GM18870 (cell line): ENCODE measurements at regions not wholly inside any gene's neighbourhood (a gene's known extent, or its start where the extent isn't known, plus 50 kb on each side); places are given as distances from the start of the nearest gene placed in this dataset.

ENCODE experiments used
- ATAC-seq: cut with Tn5 transposase; IDR thresholded peaks from one replicate; pipeline ENCODE4 v1.9.1; 2021; ENCODE audit warnings: moderate library complexity; ENCODE audit not compliant: unreplicated experiment

DNA sequence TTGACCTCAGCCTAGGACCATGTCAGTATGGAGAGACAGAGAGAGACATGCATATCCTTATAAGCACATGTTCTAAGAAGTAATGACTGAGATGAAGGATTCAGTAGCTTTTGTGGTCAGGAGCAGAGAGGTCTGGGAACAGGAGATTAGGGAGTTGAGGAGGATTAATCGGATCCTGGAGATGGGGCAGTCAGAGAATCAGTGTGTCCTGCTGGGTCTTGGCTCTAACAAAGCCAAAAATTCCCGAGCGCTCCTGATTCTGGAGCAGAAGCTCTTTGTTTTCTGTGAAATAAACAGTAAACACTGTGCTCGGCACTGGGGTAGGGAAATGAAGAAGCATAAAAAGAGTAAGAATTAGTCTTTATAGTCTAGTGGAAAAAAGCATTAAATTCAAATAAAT, 520.0 kb upstream of the CLINT1 start:
- no peak for ATAC-seq

DNA sequence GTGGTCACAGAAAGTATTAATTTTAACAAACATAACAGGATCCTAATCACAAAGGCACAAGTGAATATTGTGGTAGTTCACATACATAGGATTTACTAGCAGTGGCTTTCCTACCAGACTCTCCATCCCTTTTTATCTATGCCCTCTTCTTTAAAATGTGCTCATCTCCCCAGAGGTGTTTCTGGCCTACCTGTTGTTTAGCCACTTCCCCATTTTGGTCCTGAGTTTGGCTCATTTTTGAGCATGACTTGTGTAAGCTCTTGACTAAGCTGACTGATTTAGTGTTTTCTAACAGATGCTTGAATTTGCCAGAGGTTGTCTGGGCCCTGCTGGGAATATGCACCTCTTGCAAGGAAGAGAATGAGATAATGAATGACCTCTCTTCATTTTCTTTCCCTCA, 517.7 kb upstream of the CLINT1 start:
- no peak for ATAC-seq

DNA sequence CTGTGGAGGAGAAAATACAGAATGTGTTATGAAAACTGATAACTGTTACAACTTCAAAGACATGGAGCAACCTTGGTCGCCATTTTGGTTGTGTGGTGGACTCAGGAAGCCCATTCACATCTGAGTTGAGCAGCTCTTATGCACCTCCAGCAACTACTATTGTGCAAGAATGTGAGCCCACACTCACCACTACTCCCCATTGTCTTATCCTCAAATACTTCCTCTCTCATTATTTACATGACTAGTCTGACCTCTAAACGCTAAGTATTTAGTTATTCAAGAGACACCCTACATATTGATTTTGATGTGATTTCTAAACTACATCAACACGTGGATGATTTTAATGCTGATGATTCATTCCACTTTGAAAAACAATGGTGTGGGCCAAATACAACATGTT, 516.6 kb upstream of the CLINT1 start:
- no peak for ATAC-seq

DNA sequence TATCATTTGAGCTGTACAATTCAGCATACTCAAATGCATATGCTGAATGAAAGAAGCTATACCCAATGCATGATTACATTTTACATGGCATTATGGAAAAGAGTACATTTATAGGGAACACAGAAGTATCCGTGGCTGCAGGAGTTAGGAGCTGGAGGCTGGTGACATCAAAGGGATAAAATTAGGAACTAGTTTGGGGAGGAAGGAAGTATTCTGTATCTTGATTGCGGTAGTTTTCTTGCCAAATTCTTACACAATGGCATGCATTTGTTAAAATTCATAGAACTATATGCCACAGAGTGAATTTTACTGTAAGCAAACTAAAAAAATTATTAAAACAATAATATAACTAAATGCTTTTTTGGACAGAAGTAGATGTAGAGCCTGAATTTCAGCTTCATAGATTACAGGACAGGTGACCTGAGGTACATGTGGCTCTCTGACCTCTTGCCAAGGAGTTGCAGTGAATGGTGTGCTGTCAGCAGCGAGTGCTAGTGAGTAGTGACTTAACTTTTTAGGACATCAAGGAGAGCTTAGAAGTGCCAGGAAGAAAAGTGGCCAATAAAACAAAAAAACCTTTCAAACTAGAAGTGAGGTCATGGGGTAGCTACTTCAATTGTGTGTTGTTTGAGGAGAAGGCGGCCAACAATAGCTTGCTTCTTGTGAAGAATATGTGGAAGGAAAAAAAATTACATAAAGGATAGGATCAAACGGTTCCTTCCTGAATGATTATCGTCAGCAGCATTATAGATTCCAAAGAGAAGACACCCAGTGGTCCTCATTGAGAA, 514.9 kb upstream of the CLINT1 start:
- no peak for ATAC-seq

DNA sequence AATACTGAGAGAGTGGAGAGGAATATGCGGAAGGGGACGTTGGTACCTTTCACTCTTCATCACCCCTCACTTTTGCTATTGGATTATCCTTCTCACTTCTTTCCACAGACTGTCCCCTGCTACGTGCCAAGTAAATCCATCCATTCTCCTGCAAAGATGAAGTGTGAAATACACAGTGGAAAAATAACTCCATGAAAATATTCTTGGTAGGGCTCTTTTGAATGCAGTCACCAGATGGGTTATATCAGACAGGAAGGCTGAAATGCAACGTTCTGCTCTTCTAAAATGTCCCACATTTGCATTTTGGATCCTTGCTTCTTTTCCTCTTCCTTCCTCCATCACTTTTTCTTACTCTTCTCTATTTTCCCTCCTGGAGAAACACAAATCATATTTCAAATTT, 510.3 kb upstream of the CLINT1 start:
- ATAC-seq = no peak

DNA sequence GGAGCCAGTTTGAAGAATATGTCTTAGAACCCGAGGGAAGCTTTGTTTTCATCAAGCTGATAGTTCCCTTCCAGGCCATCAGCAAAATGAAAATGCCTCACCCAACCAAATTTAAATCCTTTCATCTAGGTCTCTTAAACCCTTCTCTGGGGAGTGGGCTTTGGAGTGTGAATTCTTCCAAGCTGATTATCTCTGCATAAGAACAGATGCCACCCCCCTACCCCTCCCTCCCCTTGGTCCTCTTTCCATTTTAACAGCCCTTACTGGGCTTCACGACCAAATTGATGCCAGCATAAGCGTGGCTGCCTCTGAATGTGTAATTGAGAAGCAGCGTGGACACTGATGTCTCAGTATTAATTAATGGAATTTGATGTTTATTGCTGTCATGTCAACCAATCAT, 509.7 kb upstream of the CLINT1 start:
- no peak for ATAC-seq

DNA sequence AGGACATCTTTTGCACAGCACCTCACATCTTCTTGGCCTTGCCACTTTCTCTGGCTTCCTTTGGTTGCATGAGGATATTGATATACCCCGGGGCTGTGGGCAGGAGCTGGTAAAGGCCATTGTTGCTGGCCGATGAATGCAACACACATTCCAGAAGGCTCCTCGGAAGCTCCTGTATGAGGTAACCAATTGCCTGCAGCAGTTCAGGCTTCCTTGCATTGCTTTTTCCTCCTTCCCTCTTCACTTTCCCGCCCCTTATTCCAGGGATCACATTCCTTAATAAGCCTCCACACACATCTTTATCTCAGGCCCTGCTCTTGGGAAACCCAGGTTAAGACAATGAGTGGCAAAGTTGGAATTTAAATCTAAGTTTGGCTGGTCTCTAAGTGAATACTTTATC, 505.4 kb upstream of the CLINT1 start:
- no peak for ATAC-seq

DNA sequence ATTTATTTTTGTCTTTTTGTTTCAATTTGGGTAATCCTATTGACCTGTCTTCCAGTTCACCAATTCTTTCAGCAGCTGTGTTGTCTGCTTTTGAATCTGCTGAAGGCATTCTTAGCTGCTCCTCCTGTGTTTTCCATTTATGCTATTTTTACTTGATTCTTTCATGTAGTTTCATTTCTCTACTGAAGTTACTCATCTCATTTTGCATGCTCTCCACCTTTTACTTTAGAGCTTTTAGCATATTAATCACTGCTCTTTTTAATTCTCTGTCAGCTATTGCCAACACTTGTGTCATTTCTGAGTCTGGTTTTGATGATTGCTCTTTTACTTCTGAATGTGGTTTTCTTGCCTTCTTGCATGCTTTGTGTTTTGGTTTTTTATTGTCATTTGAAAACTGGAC, 496.0 kb upstream of the CLINT1 start:
- ATAC-seq = no peak

DNA sequence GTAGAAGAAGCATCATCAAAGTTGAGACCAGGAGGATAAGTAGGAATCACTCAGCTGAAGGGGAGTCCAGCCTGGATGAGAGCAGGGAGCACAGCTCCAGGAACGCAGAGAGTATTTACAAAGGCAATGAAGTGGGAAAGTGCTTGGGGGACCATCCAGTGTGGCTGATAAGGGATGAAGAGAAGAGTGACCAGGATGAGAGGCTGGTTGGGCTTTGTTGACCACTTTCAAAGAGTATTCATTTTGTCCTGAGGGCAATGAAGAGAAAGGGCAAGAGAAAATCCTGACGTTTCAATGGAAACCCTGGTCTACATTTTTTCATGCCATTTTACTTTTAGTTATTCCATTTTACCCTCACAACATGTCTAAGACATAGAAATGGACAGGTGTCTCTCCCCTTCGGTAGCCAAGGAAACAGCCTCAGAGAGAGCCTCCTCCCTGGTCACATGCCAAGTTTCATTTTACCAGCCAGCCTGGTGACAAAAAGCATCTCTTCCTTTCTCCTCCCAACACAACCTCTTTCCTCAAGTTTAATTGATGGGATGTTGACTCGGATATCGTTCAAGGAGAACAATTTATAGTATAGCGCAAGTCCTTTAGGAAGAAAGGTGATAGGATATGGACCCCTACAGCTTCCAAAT, 492.7 kb upstream of the CLINT1 start:
- no peak for ATAC-seq

DNA sequence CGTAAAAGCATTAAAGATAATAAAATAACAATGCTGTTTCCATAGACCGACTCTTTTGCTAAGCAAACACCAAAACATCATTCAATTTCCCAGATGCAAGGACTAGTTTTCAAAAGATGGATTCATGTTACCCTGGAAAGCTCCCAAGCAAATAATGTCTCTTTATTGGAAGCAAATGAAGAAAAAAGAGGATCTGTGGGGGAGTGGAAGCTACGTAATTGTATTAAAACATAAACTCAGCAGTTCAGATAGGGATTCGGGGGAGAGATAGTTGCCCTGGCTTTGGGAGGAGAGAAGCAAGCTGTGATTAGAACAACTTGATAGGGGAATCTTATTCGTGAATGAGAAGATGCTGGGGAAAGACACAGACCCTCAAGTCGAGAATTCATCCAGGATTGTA, 491.0 kb upstream of the CLINT1 start:
- ATAC-seq = no peak

DNA sequence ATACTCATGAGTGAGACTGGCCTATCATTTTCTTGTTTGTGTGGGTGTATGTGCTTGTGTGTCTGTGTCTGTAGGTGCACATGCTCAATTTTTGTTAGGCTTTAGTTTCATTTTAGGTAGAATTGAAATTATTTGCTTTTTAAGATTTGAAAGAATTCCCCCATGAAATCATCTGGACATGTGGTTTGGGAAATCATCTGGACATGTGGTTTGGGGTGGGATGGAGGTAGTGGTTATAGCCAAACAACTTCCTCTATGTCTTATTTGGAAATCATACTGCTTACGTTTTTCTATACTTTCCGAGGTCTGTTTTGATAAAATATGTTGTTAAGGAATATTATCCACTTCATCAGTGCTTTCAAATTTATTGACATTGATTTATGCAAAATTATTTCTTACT, 485.4 kb upstream of the CLINT1 start:
- ATAC-seq = no peak

DNA sequence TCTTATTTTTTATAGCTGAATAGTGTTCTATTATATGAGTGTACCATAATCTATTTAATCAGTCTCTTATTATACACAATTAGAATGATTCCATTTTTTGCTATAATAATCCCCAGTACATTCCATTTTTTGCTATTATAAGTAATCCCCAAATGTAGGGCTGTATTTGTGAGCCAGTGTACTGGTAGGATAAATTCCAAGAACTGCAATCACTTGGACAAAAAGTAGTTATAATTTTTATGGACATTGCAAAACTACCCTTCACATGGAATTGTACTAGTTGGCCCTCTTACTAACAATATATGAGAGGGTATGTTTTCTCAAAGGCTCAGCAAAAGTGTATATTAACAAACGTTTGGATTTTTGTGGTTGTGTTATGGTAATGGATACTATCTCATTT, 481.7 kb upstream of the CLINT1 start:
- no peak for ATAC-seq

DNA sequence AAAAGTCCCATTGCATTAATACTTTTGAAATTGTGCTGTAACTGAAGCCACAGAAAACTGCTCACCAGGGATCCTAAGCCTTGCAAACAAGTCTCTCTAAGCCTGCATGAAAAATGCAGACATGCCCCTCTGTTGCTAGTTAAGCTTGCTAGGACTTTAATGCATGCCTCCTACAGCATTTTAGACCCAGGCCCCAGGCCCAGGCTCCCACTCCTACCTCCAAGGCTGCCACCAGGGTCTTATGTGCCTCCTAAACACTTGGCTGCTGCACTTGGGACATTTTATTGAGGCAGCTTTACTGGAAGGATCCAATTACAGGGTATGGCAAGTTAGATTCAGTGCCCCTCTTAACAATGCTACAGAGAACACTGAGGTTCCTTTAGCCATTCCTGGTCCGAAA, 467.3 kb upstream of the CLINT1 start:
- no peak for ATAC-seq

DNA sequence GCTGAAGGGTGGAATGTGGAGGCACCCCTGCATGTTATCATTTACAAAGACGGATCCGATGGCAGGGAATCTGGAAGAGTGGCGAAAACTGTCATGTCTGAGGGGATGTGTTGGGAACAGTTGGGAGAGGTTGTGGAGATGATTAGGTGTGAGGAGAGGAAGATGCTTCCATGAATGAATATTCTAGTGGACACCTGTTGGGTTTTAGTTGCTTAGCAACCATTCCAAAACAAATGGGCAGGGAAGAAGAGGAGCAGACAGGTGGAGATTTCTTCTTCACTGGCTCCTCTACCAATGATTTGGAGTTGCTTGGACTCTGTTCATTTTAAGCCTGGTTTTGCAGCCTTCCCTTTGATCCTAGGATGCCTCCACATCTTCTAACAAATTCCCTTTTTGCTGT, 465.3 kb upstream of the CLINT1 start:
- ATAC-seq = no peak

DNA sequence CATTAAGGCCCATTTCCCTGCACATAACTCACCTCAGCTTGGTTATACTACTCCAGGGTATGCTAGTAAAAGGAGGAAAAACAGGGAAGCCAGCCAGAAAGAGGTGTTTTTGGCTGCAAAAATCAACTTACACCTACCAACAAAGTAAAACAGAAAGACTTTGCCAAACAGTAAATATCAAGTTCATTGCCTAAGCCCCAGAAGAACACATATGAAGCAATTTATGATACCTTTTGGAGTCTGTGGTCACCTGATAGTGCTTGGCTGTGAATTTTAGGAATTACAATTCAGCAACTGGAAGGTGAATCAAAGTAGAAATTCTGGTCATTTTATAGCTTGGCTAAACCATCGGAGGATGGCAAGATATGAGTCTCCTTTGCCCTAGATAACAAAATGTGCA, 463.7 kb upstream of the CLINT1 start:
- ATAC-seq = no peak

DNA sequence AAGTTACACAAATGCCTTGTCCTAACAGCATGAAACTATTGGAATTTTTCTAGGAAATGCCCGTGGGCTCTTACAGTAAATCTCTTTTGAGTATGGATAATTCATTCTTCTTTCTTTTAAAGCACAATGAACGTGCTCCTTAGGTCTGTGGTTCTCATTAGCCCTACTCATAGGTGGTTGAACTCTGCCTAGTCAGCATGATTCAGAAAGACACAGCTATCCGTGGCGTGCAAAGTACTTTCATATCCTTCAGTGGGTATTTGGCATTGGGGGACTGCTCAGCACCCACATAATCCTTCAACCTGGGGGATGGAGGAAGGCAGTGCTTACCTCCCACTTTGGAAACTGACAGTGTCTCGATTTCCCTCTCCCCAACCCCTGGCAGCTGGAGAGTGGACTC, 462.0 kb upstream of the CLINT1 start:
- ATAC-seq = no peak

DNA sequence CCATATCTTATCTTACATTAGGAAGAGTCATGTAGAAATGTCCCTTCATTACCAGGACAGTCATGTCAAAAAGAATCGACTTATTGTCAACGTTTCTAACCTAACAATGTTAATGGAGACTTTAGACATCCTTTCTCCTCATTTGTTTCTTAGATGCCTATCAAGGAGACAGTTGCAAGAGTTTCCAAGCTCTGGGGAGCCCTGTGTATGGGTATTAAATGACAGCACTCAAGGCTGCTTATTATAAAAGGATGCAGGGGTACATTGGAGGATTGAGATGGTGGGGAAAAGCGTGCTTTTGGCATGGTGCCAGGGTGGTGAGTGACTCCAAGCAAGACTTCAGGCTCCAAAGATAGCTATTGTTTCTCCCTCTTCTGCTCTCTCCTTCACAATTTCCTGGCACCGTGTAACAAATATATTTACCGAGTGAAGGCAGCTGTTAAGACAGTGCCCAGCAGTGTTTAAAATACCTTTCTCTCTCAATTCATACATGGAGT, 461.3 kb upstream of the CLINT1 start:
- no peak for ATAC-seq

DNA sequence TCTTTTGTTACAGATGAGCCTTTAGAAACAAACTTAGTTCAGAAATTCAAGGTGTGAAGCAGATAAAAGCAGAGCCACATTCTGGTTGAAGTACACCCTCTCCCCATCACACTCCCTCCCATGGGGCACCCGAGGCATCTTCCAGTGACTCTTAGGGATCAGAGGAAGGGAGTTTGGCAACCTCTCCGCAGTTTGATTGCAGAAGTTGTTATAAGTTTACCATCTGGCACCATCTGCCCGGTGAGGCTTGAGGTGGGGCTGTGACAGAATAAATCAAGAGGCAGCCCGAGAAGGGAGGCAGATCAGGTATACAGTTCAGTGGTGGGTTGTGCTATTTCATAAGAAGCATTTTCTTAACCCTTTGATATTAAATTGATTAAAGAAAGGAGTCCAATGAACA, 458.6 kb upstream of the CLINT1 start:
- no peak for ATAC-seq

DNA sequence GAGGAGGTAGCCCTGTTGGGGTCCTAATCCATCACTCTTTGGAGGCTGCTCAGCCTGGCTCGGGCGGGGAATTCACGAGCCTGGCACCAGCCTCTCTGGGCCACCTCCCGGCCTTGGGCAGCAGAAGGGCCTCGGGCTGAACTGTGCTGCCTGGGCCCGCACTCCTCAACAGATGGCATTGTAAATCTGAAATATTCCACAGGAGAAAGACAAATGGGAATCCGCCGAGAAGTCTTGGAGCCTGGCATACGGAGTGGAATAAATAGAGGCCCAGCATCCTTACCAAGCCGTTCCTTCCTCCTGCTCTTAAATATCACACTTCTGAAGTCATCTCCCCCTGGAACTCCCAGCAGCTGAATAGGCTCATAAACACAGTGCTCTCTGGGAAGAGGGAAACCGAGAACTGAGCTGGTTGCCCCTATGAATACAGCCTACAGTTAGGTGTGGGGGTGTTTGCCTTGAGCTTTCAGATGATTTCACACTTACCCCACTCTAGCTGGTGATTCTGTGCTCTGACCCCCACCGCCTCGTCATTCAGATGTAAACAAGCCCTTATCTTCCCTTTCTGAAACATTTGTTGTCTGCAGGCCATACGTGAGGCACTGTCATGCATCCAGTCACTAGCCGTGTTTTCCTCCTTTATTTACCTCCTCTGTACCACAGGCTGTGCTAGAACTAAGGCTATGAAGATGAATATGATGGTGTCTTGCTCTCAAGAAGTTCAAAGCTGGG, 455.0 kb upstream of the CLINT1 start:
- no peak for ATAC-seq

DNA sequence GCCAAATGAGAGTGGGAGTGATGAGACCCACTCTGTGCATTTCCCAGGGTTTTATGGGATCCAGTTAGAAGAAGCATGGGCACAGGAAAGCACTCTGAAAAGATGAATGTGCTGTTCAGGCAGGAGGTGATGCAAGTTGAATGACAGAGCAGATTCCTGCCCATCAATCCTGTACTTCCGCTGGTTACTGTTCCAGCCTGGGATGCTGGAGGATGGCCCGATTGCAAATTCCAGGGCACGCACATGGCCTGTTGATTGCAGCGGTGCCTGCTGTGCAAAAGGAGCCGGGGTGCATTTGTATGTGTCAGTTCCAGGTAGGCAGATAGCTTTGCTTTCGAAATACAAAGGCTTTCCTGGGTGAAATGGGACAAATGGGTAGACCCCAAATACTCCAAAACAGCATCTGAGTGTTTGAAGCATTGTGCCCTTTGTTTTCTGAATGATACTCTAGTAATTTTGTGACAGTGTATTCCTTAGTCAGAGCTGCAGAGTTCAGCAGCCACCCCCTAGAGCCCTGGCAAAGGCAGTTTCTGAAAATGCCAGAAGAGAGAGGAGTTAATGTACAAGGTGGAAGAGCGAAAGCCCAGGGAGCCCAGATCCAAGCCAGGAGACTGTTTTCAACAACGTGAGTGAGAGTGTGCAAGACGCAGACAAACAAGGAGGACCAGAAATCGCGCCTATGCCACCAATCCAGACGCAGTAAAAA, 454.2 kb upstream of the CLINT1 start:
- no peak for ATAC-seq

DNA sequence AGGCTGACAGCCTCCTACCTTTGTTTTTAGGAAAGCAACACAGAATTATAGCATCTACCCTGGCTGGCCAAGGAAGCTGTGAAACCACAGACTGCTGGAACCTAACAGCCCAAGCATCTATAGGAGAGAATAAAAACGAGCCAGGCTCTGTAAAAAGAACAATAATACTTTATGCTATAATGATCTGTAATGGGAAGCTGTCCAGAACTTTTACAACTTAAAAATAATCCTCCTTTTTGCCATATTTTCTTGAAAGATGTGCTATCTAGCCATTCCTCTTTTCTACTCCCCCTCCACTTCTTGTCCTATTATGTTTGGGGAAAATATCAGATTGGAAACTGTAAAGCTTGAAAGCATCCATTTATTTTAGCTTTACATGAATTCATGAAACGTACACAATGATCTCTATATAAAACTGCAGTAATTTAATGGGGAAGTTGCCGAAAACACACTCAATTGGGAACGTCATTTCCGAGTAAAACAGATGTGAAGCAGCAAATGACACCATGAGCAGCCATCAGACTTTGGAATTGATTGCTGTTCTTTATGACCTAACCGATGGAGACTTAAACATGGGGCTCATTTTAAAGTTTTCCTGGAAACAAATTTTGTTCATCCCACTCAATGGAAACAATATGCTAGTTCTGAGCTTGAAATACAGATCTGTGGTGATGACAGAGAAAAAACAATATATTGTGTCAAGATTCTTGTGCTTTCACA, 450.3 kb upstream of the CLINT1 start:
- no peak for ATAC-seq
